Sigmoid colon (tissue), 4 donors: ENCODE measurements at regions not wholly inside any gene's neighbourhood (a gene's known extent, or its start where the extent isn't known, plus 50 kb on each side); places are given as distances from the start of the nearest gene placed in this dataset.

ENCODE experiments used
- CTCF ChIP-seq, 4 experiments: fragments of 450-650 bp in 3 of 4; fragments of 200-600 bp in 1 of 4; IDR thresholded peaks; one replicate each; pipeline ENCODE4 v1.5.1; 2016 to 2019; ENCODE audit warnings: antibody characterized with exemption in 4 of 4, mild to moderate bottlenecking in 3 of 4, moderate library complexity in 2 of 4
- EP300 ChIP-seq, 4 donors: sonication (generic); formaldehyde crosslinking; IDR thresholded peaks; one replicate each; pipeline ENCODE4 v1.6.1; 2017; ENCODE audit warnings: antibody characterized with exemption in 4 of 4
- POLR2A ChIP-seq, 2 donors: fragments of 450-650 bp; IDR thresholded peaks; one replicate each; pipeline ENCODE4 v1.6.1; 2016; ENCODE audit warnings: antibody characterized with exemption in 2 of 2, mild to moderate bottlenecking in 2 of 2, moderate library complexity in 2 of 2

GRCh38 chr21:16198546-16198945 is 468.8 kb downstream of the USP25 start:
- TF ChIP-seq CTCF (IDR thresholded peaks at IDR 0.05) (no peak), POLR2A (IDR thresholded peaks at IDR 0.05) (no peak), EP300 (IDR thresholded peaks at IDR 0.05) (no peak)
